ENCODE measurements at regions not wholly inside any gene's neighbourhood (a gene's known extent, or its start where the extent isn't known, plus 50 kb on each side); places are given as distances from the start of the nearest gene placed in this dataset.

GRCh38 chr2:103288696-103289095 is 526.9 kb downstream of the TMEM182 start:
- no peak for TF ChIP-seq CTCF (IDR thresholded peaks at IDR 0.05)
- no peak for TF ChIP-seq POLR2A (IDR thresholded peaks at IDR 0.05)

Measured in testis (tissue), 2 donors.